Prostate gland (tissue), 2 donors: ENCODE measurements at regions not wholly inside any gene's neighbourhood (a gene's known extent, or its start where the extent isn't known, plus 50 kb on each side); places are given as distances from the start of the nearest gene placed in this dataset.

Experiments
- DNase-seq: peaks from one replicate; pipeline ENCODE4 v3.0.0-alpha.2; 2019; ENCODE audit warnings: low spot score
- H3K27ac ChIP-seq, 2 donors: fragments of 200-600 bp; sonication (generic); 2 replicates each; pipeline ENCODE4 v1.5.1; 2017 to 2019
- H3K27me3 ChIP-seq: fragments of 200-600 bp; sonication (generic); replicated peaks from 2 replicates; pipeline ENCODE4 v1.5.1; 2019; ENCODE audit not compliant: insufficient read depth
- H3K36me3 ChIP-seq, 2 donors: fragments of 200-600 bp; sonication (generic); 1 replicate in 1 of 2; 2 replicates in 1 of 2; pipeline versions ENCODE4 v1.5.1 to v1.8.1; 2017 to 2019
- H3K4me1 ChIP-seq: fragments of 200-600 bp; sonication (generic); replicated peaks from 2 replicates; pipeline ENCODE4 v1.5.1; 2019
- H3K4me3 ChIP-seq, 2 donors: fragments of 200-600 bp; sonication (generic); 2 replicates each; pipeline ENCODE4 v1.5.1; 2017 to 2019
- H3K9me3 ChIP-seq: fragments of 200-600 bp; sonication (generic); 2 replicates; pipeline ENCODE4 v1.5.1; 2017
- POLR2A ChIP-seq: fragments of 450-650 bp; IDR thresholded peaks from one replicate; pipeline ENCODE4 v1.6.1; 2016; ENCODE audit warnings: antibody characterized with exemption, mild to moderate bottlenecking
- POLR2AphosphoS5 ChIP-seq: sonication (generic); formaldehyde crosslinking; IDR thresholded peaks from one replicate; pipeline ENCODE4 v1.6.1; 2017; ENCODE audit warnings: antibody characterized with exemption
- WGBS: methylation state at CpG from one replicate; pipeline ENCODE4 v1.1.5; 2018; 5-methylcytosine and 5-hydroxymethylcytosine counted together
- intact Hi-C: fragments of 100-400 bp; cut with DNase I; formaldehyde crosslinking; loops from one replicate; pipeline ENCODE4 v1.14.2; 2022
- TF ChIP-seq, protein P1 (sequence below), 4 experiments: fragments of 200-600 bp in 2 of 4; fragments of 450-650 bp in 2 of 4; sonication (generic) in 2 of 4; IDR thresholded peaks; 1 replicate in 3 of 4; 2 replicates in 1 of 4; pipeline ENCODE4 v1.5.1; 2016 to 2019; ENCODE audit warnings: antibody characterized with exemption in 4 of 4, mild to moderate bottlenecking in 2 of 4, moderate library complexity in 2 of 4

DNA sequence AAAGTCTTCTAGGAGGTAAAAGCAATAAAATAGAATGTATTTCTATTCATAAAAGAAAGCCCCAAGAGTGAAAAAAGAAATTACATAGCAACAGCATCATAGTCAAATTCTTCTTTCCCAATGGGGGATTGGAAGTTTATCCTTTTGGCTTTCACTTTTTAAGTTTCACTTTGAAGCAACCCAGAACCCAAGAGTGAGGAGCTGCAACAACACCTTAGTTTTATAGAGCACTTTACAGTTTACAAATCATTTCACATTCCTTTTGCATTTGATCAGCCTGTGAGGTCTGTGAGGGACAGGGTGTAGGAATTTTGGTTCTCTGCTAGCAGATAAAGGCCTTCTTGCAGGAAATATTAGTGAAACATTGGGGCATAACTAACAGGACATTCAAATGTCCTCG lies 112.0 kb upstream of the NDP start:
- no peak for DNase-seq
- Histone ChIP-seq H3K4me1 (no peaks in the 10 kb centered on the region), H3K36me3 (no peaks in the 10 kb centered on the region), H3K4me3 (no peak overlapping the region), H3K27ac (no peak overlapping the region), H3K9me3 (no peaks in the 10 kb centered on the region), H3K27me3 (no peaks in the 10 kb centered on the region)
- WGBS = 43% methylated on average over 1 of the region's 1 CpG
- TF ChIP-seq, protein P1, sequence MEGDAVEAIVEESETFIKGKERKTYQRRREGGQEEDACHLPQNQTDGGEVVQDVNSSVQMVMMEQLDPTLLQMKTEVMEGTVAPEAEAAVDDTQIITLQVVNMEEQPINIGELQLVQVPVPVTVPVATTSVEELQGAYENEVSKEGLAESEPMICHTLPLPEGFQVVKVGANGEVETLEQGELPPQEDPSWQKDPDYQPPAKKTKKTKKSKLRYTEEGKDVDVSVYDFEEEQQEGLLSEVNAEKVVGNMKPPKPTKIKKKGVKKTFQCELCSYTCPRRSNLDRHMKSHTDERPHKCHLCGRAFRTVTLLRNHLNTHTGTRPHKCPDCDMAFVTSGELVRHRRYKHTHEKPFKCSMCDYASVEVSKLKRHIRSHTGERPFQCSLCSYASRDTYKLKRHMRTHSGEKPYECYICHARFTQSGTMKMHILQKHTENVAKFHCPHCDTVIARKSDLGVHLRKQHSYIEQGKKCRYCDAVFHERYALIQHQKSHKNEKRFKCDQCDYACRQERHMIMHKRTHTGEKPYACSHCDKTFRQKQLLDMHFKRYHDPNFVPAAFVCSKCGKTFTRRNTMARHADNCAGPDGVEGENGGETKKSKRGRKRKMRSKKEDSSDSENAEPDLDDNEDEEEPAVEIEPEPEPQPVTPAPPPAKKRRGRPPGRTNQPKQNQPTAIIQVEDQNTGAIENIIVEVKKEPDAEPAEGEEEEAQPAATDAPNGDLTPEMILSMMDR (IDR thresholded peaks at IDR 0.05) = no peak
- TF ChIP-seq POLR2A (no peak), POLR2AphosphoS5 (no peak)
- intact Hi-C loops = no loop called here

DNA sequence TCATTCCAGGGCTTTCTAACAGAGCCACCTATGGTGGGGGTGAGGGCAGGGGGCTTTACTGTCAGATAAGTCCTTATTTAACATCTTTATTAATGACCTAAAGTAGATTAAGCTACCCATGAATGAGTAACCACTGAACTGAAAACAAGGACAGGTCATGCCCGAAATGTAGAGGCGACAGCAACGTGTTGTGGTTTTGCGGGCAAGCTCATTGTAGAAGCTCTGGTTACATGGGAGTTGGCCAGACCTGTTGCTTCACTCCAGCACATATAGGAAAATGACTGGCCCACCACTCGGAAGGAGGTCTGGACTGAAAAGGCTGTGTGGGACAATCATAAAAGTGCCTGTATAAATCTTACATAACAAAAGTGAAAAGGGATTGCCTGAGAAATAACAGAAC lies 109.6 kb upstream of the NDP start:
- WGBS = 80% methylated on average over 5 of the region's 5 CpGs
- TF ChIP-seq, protein P1 (IDR thresholded peaks at IDR 0.05) = no peak
- TF ChIP-seq POLR2AphosphoS5 (no peak), POLR2A (no peak)
- H3K9me3 ChIP-seq = no peaks in the 10 kb centered on the region
- H3K4me1 ChIP-seq = no peaks in the 10 kb centered on the region
- DNase-seq = no peak
- H3K4me3 ChIP-seq = no peak overlapping the region
- no peaks in the 10 kb centered on the region for H3K27me3 ChIP-seq
- no peak overlapping the region for H3K27ac ChIP-seq
- no peaks in the 10 kb centered on the region for H3K36me3 ChIP-seq
- intact Hi-C loops = no loop called here

DNA sequence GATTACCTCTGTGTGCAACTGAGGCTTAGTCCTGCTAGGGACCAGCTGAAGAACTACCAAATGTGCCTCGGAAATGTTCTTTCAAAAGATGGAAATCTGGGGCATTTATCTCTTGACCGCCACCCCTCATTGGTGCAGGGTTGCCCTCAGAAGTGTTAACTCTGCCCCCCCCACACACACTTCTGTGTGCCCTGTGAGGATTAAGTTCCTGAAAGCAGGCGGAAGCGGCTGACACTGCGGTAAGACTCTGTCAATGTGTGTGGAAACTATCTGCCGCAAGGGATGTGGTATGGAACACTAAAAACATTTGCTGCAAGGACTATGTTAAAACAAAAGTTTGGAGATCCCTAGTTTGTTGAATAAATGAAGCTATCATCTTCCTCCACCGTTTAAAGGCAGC lies 106.9 kb upstream of the NDP start:
- intact Hi-C loops = no loop called here
- H3K27me3 ChIP-seq = no peaks in the 10 kb centered on the region
- TF ChIP-seq, protein P1 (IDR thresholded peaks at IDR 0.05) = no peak
- no peak for TF ChIP-seq POLR2A
- TF ChIP-seq POLR2AphosphoS5 = no peak
- no peaks in the 10 kb centered on the region for H3K4me1 ChIP-seq
- no peaks in the 10 kb centered on the region for H3K36me3 ChIP-seq
- no peak overlapping the region for H3K27ac ChIP-seq
- no peak for DNase-seq
- H3K4me3 ChIP-seq = no peak overlapping the region
- H3K9me3 ChIP-seq = no peaks in the 10 kb centered on the region
- 98% methylated on average over 7 of the region's 7 CpGs for WGBS

DNA sequence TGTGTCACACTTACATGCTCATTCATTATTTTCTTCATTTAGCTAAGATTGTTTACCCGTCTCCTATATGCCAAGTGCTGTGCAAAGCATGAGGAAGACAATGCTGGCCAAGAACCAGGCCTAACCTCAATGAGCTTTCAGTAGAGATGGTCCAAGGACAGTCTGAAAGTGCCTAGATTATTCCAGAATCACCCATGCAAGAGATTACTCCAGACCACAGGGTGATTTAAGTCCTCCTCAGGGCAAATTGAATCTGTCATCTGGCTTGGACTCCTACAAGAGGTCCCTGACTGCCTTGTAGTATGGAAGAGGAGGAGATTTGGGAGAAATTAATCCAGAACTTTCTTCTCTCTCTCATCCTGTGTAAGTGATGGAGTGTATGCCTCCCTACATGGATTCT lies 99.4 kb upstream of the NDP start:
- Histone ChIP-seq H3K27ac (no peak overlapping the region), H3K27me3 (no peaks in the 10 kb centered on the region), H3K9me3 (no peaks in the 10 kb centered on the region), H3K36me3 (no peaks in the 10 kb centered on the region), H3K4me1 (no peaks in the 10 kb centered on the region), H3K4me3 (no peak overlapping the region)
- DNase-seq = no peak
- 91% methylated on average over 1 of the region's 1 CpG for WGBS
- TF ChIP-seq POLR2A = no peak
- intact Hi-C loops = no loop called here

DNA sequence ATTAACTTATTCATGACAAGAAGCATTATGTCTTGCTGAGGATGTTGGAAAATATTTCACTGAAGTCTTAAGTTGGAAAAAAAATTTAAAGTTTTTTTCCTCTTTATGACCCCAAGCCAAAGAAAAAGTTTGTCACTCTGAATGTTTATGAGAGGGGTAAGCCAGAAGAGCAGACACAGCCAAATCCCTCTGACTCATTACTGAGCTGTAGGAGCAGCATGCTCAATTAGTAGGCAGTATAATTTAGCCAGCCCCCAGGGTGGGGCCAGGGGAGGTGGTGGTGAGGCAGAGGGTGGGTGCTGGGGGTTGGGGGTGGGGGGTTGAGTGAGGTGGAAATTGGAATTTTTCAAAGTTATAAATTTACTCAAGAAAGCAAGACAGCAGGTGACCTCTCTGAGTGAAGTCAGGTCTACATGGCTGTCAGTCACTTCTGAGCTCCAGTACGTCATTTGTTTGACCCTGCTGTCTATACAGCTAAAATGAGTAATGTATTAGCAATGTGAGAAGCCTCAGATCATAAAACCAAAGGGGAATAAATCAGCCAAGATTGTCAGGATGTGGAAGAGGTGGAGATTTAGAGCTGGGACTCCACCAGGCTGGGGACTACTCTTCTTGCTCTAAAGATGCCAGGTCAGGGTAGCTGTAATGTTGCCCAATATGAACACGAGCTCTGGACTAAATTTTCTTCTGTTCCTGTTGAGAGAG lies 98.8 kb upstream of the NDP start:
- Histone ChIP-seq H3K9me3 (no peaks in the 10 kb centered on the region), H3K27me3 (no peaks in the 10 kb centered on the region), H3K4me1 (no peaks in the 10 kb centered on the region), H3K27ac (no peak overlapping the region), H3K36me3 (no peaks in the 10 kb centered on the region), H3K4me3 (no peak overlapping the region)
- intact Hi-C loops = no loop called here
- 96% methylated on average over 2 of the region's 2 CpGs for WGBS
- DNase-seq = no peak
- TF ChIP-seq, protein P1 (IDR thresholded peaks at IDR 0.05) = no peak
- TF ChIP-seq POLR2A (no peak), POLR2AphosphoS5 (no peak)
